K562 (cell line): ENCODE measurements at regions not wholly inside any gene's neighbourhood (a gene's known extent, or its start where the extent isn't known, plus 50 kb on each side); places are given as distances from the start of the nearest gene placed in this dataset.
A peak's percentile ranks its signal among the peaks of the same experiment; 100 is the strongest.

Source experiments
- BCL6 ChIP-seq: fragments of 250-450 bp; sonication (Bioruptor Pico); IDR thresholded peaks from 2 replicates; pipeline ENCODE4 v1.4.0; 2020
- CAMTA2 ChIP-seq: fragments of 250-450 bp; sonication (Bioruptor Pico); conservative IDR thresholded peaks from 2 replicates; pipeline ENCODE4 v1.5.1; 2022
- CBX5 ChIP-seq: IDR thresholded peaks from 2 replicates; pipeline ENCODE4 v1.6.1; 2014; ENCODE audit warnings: low read depth, borderline replicate concordance
- DIDO1 ChIP-seq: fragments of 450-650 bp; IDR thresholded peaks from 2 replicates; pipeline ENCODE4 v1.6.1; 2016; ENCODE audit warnings: low read depth, missing biosample characterization, missing genetic modification characterization
- ELK1 ChIP-seq: sonication (generic); formaldehyde crosslinking; IDR thresholded peaks from 2 replicates; pipeline ENCODE4 v1.8.1; 2022; ENCODE audit warnings: missing genetic modification reagents
- LARP7 ChIP-seq: fragments of 450-650 bp; IDR thresholded peaks from 2 replicates; pipeline ENCODE4 v1.6.1; 2016
- MAFK ChIP-seq: IDR thresholded peaks from 2 replicates; pipeline ENCODE4 v1.6.1; 2011; ENCODE audit warnings: low read length, improper control_type of control experiment
- MTA2 ChIP-seq: fragments of 450-650 bp; IDR thresholded peaks from 2 replicates; pipeline ENCODE4 v1.6.1; 2016; ENCODE audit warnings: low read depth
- ZBTB2 ChIP-seq: fragments of 450-650 bp; IDR thresholded peaks from 2 replicates; pipeline ENCODE4 v1.6.1; 2016; ENCODE audit warnings: antibody characterized with exemption
- ZNF347 ChIP-seq: fragments of 450-650 bp; formaldehyde crosslinking; IDR thresholded peaks from 2 replicates; pipeline ENCODE4 v1.4.0; 2020; ENCODE audit warnings: low read depth, mild to moderate bottlenecking, moderate library complexity
- TF ChIP-seq, protein P1 (sequence below), 2 experiments: IDR thresholded peaks in 1 of 2; conservative IDR thresholded peaks in 1 of 2; 2 replicates each; pipeline ENCODE4 v1.6.1; 2016; ENCODE audit warnings: low read depth in 2 of 2, mild to moderate bottlenecking in 1 of 2, missing compliant biosample characterization in 1 of 2, missing genetic modification characterization in 1 of 2, moderate library complexity in 1 of 2
- TF ChIP-seq, protein P2 (sequence below): fragments of 450-650 bp; IDR thresholded peaks from 2 replicates; pipeline ENCODE4 v1.7.1; 2018; ENCODE audit warnings: mild to moderate bottlenecking, low read depth; ENCODE audit not compliant: partially characterized antibody
- TF ChIP-seq, protein P3 (sequence below): sonication (generic); formaldehyde crosslinking; IDR thresholded peaks from 2 replicates; pipeline ENCODE4 v1.8.0; 2022; ENCODE audit warnings: mild to moderate bottlenecking, missing genetic modification reagents
- TF ChIP-seq, protein P4 (sequence below): sonication (generic); formaldehyde crosslinking; IDR thresholded peaks from 2 replicates; pipeline ENCODE4 v1.8.0; 2022; ENCODE audit warnings: mild to moderate bottlenecking, missing genetic modification reagents

DNA sequence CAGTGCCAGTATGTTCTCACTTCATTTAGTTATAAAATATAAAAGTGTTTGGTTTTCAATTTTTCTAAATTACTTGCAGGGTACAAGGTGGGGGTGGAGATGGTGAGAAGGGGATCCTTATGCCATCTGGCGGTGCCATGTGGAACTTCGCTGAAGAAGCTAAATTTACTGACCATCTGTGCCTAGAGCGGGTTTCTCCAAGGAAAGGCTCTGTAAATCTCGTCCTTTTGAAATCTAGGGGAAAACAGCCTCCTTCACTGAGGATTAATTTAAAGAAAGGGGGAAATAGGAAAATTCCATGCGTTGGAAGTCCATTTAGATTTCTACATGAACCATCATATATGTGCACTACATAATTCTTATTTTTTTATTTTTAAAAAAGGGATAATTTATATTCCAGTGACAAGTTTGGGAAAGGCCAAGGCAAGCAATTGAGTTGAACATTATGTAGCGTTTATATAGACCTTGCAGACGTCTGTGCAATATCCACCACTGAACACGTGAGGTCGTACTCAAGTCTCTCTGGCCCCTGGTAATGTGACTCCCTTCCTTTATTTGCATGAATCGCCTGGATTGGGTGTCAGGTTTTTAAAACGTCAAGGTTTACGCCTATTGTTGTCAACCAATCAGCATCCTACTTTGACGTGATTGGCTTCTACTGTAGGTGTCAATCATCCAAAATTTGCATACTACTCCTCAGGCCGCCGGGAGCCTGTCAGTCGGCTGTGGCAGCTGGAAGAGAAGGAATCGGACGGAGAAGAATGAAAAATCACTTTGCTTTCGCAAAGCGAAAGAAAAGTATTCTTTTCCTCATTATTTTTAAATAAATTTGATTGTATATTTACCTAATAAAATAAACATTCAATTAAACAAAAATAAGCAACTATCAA lies 297.1 kb upstream of the NFE2L3 start (continued):
- TF ChIP-seq LARP7 (no peak), MAFK (peak; percentile 13; the same call in 1 of the 2 replicates), BCL6 (no peak), ZNF347 (no peak), ZBTB2 (no peak), CAMTA2 (CRISPR knock-in tag) (no peak), ELK1 (CRISPR knock-in tag) (no peak), DIDO1 (tag) (no peak), MTA2 (no peak), CBX5 (no peak)
- TF ChIP-seq, protein P1, sequence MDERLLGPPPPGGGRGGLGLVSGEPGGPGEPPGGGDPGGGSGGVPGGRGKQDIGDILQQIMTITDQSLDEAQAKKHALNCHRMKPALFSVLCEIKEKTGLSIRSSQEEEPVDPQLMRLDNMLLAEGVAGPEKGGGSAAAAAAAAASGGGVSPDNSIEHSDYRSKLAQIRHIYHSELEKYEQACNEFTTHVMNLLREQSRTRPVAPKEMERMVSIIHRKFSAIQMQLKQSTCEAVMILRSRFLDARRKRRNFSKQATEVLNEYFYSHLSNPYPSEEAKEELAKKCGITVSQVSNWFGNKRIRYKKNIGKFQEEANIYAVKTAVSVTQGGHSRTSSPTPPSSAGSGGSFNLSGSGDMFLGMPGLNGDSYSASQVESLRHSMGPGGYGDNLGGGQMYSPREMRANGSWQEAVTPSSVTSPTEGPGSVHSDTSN (CRISPR knock-in tag; IDR thresholded peaks at IDR 0.05; ENCODE audit: low read depth): peak; percentile 93
- TF ChIP-seq, protein P1 (tag; conservative IDR thresholded peaks at IDR 0.05; ENCODE audit: low read depth): peak; percentile 99
- TF ChIP-seq, protein P2, sequence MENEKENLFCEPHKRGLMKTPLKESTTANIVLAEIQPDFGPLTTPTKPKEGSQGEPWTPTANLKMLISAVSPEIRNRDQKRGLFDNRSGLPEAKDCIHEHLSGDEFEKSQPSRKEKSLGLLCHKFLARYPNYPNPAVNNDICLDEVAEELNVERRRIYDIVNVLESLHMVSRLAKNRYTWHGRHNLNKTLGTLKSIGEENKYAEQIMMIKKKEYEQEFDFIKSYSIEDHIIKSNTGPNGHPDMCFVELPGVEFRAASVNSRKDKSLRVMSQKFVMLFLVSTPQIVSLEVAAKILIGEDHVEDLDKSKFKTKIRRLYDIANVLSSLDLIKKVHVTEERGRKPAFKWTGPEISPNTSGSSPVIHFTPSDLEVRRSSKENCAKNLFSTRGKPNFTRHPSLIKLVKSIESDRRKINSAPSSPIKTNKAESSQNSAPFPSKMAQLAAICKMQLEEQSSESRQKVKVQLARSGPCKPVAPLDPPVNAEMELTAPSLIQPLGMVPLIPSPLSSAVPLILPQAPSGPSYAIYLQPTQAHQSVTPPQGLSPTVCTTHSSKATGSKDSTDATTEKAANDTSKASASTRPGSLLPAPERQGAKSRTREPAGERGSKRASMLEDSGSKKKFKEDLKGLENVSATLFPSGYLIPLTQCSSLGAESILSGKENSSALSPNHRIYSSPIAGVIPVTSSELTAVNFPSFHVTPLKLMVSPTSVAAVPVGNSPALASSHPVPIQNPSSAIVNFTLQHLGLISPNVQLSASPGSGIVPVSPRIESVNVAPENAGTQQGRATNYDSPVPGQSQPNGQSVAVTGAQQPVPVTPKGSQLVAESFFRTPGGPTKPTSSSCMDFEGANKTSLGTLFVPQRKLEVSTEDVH: no peak
- TF ChIP-seq, protein P3, sequence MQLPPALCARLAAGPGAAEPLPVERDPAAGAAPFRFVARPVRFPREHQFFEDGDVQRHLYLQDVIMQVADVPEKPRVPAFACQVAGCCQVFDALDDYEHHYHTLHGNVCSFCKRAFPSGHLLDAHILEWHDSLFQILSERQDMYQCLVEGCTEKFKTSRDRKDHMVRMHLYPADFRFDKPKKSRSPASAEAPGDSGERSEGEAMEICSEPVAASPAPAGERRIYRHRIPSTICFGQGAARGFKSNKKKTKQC (CRISPR knock-in tag): no peak
- TF ChIP-seq, protein P4, sequence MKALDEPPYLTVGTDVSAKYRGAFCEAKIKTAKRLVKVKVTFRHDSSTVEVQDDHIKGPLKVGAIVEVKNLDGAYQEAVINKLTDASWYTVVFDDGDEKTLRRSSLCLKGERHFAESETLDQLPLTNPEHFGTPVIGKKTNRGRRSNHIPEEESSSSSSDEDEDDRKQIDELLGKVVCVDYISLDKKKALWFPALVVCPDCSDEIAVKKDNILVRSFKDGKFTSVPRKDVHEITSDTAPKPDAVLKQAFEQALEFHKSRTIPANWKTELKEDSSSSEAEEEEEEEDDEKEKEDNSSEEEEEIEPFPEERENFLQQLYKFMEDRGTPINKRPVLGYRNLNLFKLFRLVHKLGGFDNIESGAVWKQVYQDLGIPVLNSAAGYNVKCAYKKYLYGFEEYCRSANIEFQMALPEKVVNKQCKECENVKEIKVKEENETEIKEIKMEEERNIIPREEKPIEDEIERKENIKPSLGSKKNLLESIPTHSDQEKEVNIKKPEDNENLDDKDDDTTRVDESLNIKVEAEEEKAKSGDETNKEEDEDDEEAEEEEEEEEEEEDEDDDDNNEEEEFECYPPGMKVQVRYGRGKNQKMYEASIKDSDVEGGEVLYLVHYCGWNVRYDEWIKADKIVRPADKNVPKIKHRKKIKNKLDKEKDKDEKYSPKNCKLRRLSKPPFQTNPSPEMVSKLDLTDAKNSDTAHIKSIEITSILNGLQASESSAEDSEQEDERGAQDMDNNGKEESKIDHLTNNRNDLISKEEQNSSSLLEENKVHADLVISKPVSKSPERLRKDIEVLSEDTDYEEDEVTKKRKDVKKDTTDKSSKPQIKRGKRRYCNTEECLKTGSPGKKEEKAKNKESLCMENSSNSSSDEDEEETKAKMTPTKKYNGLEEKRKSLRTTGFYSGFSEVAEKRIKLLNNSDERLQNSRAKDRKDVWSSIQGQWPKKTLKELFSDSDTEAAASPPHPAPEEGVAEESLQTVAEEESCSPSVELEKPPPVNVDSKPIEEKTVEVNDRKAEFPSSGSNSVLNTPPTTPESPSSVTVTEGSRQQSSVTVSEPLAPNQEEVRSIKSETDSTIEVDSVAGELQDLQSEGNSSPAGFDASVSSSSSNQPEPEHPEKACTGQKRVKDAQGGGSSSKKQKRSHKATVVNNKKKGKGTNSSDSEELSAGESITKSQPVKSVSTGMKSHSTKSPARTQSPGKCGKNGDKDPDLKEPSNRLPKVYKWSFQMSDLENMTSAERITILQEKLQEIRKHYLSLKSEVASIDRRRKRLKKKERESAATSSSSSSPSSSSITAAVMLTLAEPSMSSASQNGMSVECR: no peak
